H9 (cell line): ENCODE measurements at regions not wholly inside any gene's neighbourhood (a gene's known extent, or its start where the extent isn't known, plus 50 kb on each side); places are given as distances from the start of the nearest gene placed in this dataset.

Experiments used
- DNase-seq: peaks from one replicate; pipeline ENCODE4 v3.0.0-alpha.2; 2017
- H2AFZ ChIP-seq: one replicate; pipeline ENCODE4 v1.6.1; 2013; ENCODE audit warnings: mild to moderate bottlenecking, low read length, control low read depth, moderate library complexity
- H2AK5ac ChIP-seq: 2 replicates; pipeline ENCODE4 v1.6.1; 2013; ENCODE audit warnings: low read length, control low read depth, mixed read lengths; ENCODE audit not compliant: insufficient read length
- H2BK120ac ChIP-seq: one replicate; pipeline ENCODE4 v1.6.1; 2013; ENCODE audit warnings: low read depth, mild to moderate bottlenecking, low read length, control low read depth, inconsistent platforms; ENCODE audit not compliant: poor library complexity, severe bottlenecking
- H2BK12ac ChIP-seq: 2 replicates; pipeline ENCODE4 v1.6.1; 2013; ENCODE audit warnings: low read length, control low read depth, mixed read lengths, low read depth; ENCODE audit not compliant: insufficient read length
- H2BK15ac ChIP-seq: 2 replicates; pipeline ENCODE4 v1.6.1; 2013; ENCODE audit warnings: low read depth, low read length, control low read depth
- H2BK20ac ChIP-seq: one replicate; pipeline ENCODE4 v1.6.1; 2013; ENCODE audit warnings: low read depth, mild to moderate bottlenecking, low read length, control low read depth, inconsistent platforms; ENCODE audit not compliant: poor library complexity, severe bottlenecking
- H2BK5ac ChIP-seq: 2 replicates; pipeline ENCODE4 v1.6.1; 2013; ENCODE audit warnings: low read length, control low read depth, mixed read lengths; ENCODE audit not compliant: insufficient read length
- H3K14ac ChIP-seq: 2 replicates; pipeline ENCODE4 v1.6.1; 2013; ENCODE audit warnings: low read length, control low read depth; ENCODE audit not compliant: insufficient read depth
- H3K18ac ChIP-seq: 2 replicates; pipeline ENCODE4 v1.6.1; 2013; ENCODE audit warnings: low read depth, mild to moderate bottlenecking, mixed read lengths, low read length, control low read depth; ENCODE audit not compliant: insufficient read length
- H3K23ac ChIP-seq: 2 replicates; pipeline ENCODE4 v1.6.1; 2013; ENCODE audit warnings: low read length, control low read depth, mixed read lengths, low read depth; ENCODE audit not compliant: insufficient read length
- H3K23me2 ChIP-seq: 2 replicates; pipeline ENCODE4 v1.6.1; 2013; ENCODE audit warnings: low read depth, mild to moderate bottlenecking, mixed read lengths, low read length, control low read depth; ENCODE audit not compliant: insufficient read length, poor library complexity, severe bottlenecking
- H3K27ac ChIP-seq: 2 replicates; pipeline ENCODE4 v1.5.1; 2013; ENCODE audit warnings: low read length, control low read depth, mixed read lengths, low read depth; ENCODE audit not compliant: insufficient read length
- H3K27me3 ChIP-seq: 2 replicates; pipeline ENCODE4 v1.6.1; 2013; ENCODE audit warnings: low read length, control low read depth, inconsistent platforms; ENCODE audit not compliant: insufficient read depth
- H3K4ac ChIP-seq: 2 replicates; pipeline ENCODE4 v1.6.1; 2013; ENCODE audit warnings: low read depth, mild to moderate bottlenecking, control low read depth, inconsistent platforms, low read length, moderate library complexity
- H3K4me1 ChIP-seq: 2 replicates; pipeline ENCODE4 v1.6.1; 2013; ENCODE audit warnings: low read length, control low read depth, inconsistent platforms; ENCODE audit not compliant: insufficient read depth
- H3K4me2 ChIP-seq: 2 replicates; pipeline ENCODE4 v1.6.1; 2013; ENCODE audit warnings: low read length, control low read depth, mixed read lengths; ENCODE audit not compliant: insufficient read length, insufficient read depth
- H3K56ac ChIP-seq: 2 replicates; pipeline ENCODE4 v1.6.1; 2013; ENCODE audit warnings: low read depth, mild to moderate bottlenecking, mixed read lengths, low read length, control low read depth; ENCODE audit not compliant: insufficient read length
- H3K79me1 ChIP-seq: 2 replicates; pipeline ENCODE4 v1.6.1; 2013; ENCODE audit warnings: low read depth, mild to moderate bottlenecking, moderate library complexity, low read length, control low read depth, inconsistent platforms; ENCODE audit not compliant: insufficient read depth, poor library complexity, severe bottlenecking
- H3K79me2 ChIP-seq: 2 replicates; pipeline ENCODE4 v1.6.1; 2013; ENCODE audit warnings: low read length, control low read depth, inconsistent platforms; ENCODE audit not compliant: insufficient read depth
- H3K9ac ChIP-seq: 2 replicates; pipeline ENCODE4 v1.6.1; 2013; ENCODE audit warnings: low read length, control low read depth, mixed read lengths; ENCODE audit not compliant: insufficient read length; ENCODE audit errors: extremely low read depth
- H3K9me3 ChIP-seq: one replicate; pipeline ENCODE4 v1.6.1; 2013; ENCODE audit warnings: low read depth, low read length, inconsistent platforms; ENCODE audit not compliant: control insufficient read depth
- H3T11ph ChIP-seq: one replicate; pipeline ENCODE4 v1.6.1; 2013; ENCODE audit warnings: mild to moderate bottlenecking, low read length, control low read depth, inconsistent platforms
- H4K20me1 ChIP-seq: one replicate; pipeline ENCODE4 v1.6.1; 2013; ENCODE audit not compliant: control insufficient read depth, insufficient read length, insufficient read depth
- H4K5ac ChIP-seq: 2 replicates; pipeline ENCODE4 v1.6.1; 2013; ENCODE audit warnings: low read depth, mild to moderate bottlenecking, mixed read lengths, low read length, control low read depth; ENCODE audit not compliant: insufficient read length
- H4K8ac ChIP-seq: replicated peaks from 2 replicates; pipeline ENCODE4 v1.6.1; 2013; ENCODE audit warnings: low read length, control low read depth, mixed read lengths, low read depth; ENCODE audit not compliant: insufficient read length
- H4K91ac ChIP-seq: 2 replicates; pipeline ENCODE4 v1.6.1; 2013; ENCODE audit warnings: low read depth, mild to moderate bottlenecking, moderate library complexity, mixed read lengths, low read length, control low read depth; ENCODE audit not compliant: insufficient read length
- H3K27ac Mint-ChIP-seq, 3 experiments: 2 replicates in 2 of 3; 3 replicates in 1 of 3; pipeline ENCODE4 v1.8.0; 2020 to 2021; ENCODE audit warnings: mixed read lengths in 3 of 3, mild to moderate bottlenecking in 1 of 3, moderate library complexity in 1 of 3
- H3K27me3 Mint-ChIP-seq: 2 replicates; pipeline ENCODE4 v1.8.0; 2021; ENCODE audit warnings: low read depth, mild to moderate bottlenecking, moderate library complexity, mixed read lengths
- H3K36me3 Mint-ChIP-seq, 3 experiments: 2 replicates in 2 of 3; 3 replicates in 1 of 3; pipeline ENCODE4 v1.8.0; 2020 to 2021; ENCODE audit warnings: low read depth in 3 of 3, mixed read lengths in 3 of 3; ENCODE audit not compliant: insufficient read depth in 1 of 3
- H3K4me1 Mint-ChIP-seq, 2 experiments: 2 replicates each; pipeline ENCODE4 v1.8.0; 2020; ENCODE audit warnings: mixed read lengths in 2 of 2
- H3K4me3 Mint-ChIP-seq, 2 experiments: 2 replicates in 1 of 2; 3 replicates in 1 of 2; pipeline ENCODE4 v1.8.0; 2020 to 2021; ENCODE audit warnings: mild to moderate bottlenecking in 2 of 2, mixed read lengths in 2 of 2, moderate library complexity in 1 of 2
- H3K9me3 Mint-ChIP-seq, 2 experiments: 2 replicates in 1 of 2; 3 replicates in 1 of 2; pipeline ENCODE4 v1.8.0; 2020; ENCODE audit warnings: mild to moderate bottlenecking in 2 of 2, mixed read lengths in 2 of 2, moderate library complexity in 1 of 2
- CTCF ChIP-seq: fragments of 200-600 bp; sonication (generic); conservative IDR thresholded peaks from 3 replicates; pipeline ENCODE4 v1.8.0; 2021; ENCODE audit warnings: antibody characterized with exemption, mild to moderate bottlenecking
- WGBS: extraction: QIAGEN DNeasy Blood & Tissue Kit; methylation state at CpG from one replicate; pipeline ENCODE4 v1.1.7; 2013; ENCODE audit warnings: missing lambda C conversion rate, low lambda C conversion rate, mixed read lengths; ENCODE audit not compliant: insufficient read length; ENCODE audit errors: extremely low coverage; 5-methylcytosine and 5-hydroxymethylcytosine counted together

DNA sequence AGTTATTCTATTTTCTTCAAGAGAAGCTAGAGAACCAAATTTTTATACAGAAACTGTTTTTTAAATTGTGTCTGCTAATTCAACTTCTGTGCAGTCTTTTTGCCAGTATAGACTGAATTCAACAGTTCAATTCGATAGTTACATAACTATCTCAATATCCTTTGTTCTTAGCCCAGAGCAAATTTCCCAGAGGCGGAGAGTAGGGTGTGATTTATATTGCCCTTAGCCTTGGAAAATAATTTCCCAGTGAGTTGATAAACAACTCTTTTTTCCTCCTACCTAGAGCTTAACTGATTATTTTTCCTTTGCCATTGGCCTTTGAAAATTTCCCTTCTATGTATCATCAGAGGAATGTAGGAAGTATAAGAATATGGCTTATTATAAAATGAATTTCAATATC is 420.5 kb downstream of the NSUN3 start:
- H2AK5ac ChIP-seq: no peak overlapping the region
- H2BK15ac ChIP-seq: no peak overlapping the region
- no peak overlapping the region for H2BK12ac ChIP-seq
- H3T11ph ChIP-seq: no peak overlapping the region
- no peak overlapping the region for H3K4me3 Mint-ChIP-seq
- no peak for DNase-seq
- H3K56ac ChIP-seq: no peak overlapping the region
- H3K23me2 ChIP-seq: no peaks in the 10 kb centered on the region
- H3K79me1 ChIP-seq: no peaks in the 10 kb centered on the region
- no peak overlapping the region for H3K18ac ChIP-seq
- H3K23ac ChIP-seq: no peak overlapping the region
- no peak for TF ChIP-seq CTCF
- H4K8ac ChIP-seq: no peak overlapping the region
- H3K27me3 Mint-ChIP-seq: no peaks in the 10 kb centered on the region
- no peak overlapping the region for H3K4me2 ChIP-seq
- H2BK5ac ChIP-seq: no peak overlapping the region
- H4K20me1 ChIP-seq: no peaks in the 10 kb centered on the region
- no peaks in the 10 kb centered on the region; the same call in 1 of the 2 replicates for H3K4me1 ChIP-seq
- no peak overlapping the region for H2BK120ac ChIP-seq
- peaks cover 0 to 8% of the 10 kb centered on the region in 2 experiments; a peak in 2 of 5 replicates for H3K9me3 Mint-ChIP-seq
- WGBS: no CpG with 5 or more reads among the region's 2 CpGs
- no peaks in the 10 kb centered on the region for H3K9me3 ChIP-seq
- H2AFZ ChIP-seq: no peak overlapping the region
- peaks cover 0 to 4% (median 0%) of the 10 kb centered on the region in 3 experiments; a peak in 1 of 7 replicates for H3K36me3 Mint-ChIP-seq
- H3K27me3 ChIP-seq: no peaks in the 10 kb centered on the region
- H3K27ac ChIP-seq: no peak overlapping the region
- H3K14ac ChIP-seq: no peak overlapping the region
- no peak overlapping the region for H4K5ac ChIP-seq
- H2BK20ac ChIP-seq: no peak overlapping the region
- H3K4ac ChIP-seq: no peak overlapping the region
- no peak overlapping the region for H3K27ac Mint-ChIP-seq
- H3K4me1 Mint-ChIP-seq: peaks cover 4 to 7% of the 10 kb centered on the region in 2 experiments; a peak in 2 of 4 replicates
- no peaks in the 10 kb centered on the region for H3K79me2 ChIP-seq
- H4K91ac ChIP-seq: no peak overlapping the region
- no peak overlapping the region for H3K9ac ChIP-seq
